Retina (tissue), 1 donor: ENCODE measurements at regions not wholly inside any gene's neighbourhood (a gene's known extent, or its start where the extent isn't known, plus 50 kb on each side); places are given as distances from the start of the nearest gene placed in this dataset.

Source experiments
- DNase-seq: peaks from one replicate; pipeline ENCODE4 v3.0.0-alpha.2; 2016

DNA sequence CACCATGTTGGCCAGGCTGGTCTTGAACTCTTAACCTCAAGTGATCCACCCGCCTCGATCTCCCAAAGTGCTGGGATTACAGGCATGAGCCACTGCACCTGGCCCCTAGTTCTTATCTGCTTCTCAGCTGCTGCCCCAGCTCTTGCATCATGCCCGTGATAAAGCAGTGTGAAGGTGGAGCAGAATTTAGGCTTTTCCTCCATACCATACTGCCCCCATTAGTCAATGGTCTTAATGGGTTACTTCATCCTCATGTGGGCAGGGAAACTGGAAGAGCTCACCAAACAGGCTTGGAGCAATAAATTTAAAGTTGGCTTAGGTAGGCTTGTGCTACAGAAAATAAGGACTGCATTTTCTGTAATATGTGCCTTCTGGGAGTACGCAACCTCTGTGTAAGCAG, 636.9 kb upstream of the BOD1L1 start:
- no peak for DNase-seq

DNA sequence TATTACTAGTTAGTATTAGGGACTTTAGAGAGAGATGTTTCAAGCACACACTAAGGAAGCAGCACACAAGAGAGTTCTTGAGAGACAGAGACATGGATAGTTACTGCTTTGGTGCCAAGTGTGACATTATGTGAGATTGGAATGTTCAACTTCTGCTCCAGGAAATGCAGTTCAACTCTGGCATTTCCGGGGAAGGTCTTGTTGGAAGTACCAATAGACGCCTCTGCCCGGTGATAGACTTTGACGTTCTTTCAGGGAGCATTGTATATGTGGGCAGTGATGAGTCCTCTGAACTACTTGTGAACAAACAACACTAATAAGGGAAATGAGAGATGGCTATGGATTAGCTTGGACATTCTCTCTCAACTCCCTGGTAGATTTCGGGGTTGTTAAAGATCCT, 638.1 kb upstream of the BOD1L1 start:
- DNase-seq: no peak

DNA sequence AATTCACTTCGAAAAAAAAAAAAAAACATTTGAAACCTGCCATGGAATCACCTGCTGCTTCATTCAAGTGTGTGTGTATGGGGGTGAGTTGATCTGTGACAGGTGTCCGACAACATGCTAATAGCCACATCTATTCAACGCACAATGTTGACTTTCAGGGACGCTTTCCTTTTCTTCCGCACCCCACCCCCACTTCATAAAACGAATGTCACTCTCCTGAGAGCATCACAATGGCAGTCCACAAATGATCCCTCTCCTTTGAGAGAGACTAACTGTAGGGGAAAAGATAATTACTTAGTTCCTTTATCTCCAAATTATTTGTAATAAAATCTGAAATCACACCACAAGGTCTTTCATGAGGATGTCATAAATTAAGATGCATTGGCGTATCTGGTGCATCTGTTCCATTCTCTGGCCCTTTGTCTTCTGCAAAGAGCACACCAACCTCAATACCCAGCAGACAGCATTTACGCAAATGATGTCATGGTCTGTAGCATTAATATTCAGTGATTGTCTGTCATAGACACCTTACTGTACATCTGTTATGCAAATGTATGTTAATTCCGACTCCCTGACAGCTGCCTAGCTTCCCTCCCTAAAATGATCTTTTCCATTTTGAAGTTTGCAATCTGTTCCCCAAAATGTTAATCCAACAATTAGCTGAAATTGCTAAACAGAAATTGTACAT, 640.0 kb upstream of the BOD1L1 start:
- no peak for DNase-seq

DNA sequence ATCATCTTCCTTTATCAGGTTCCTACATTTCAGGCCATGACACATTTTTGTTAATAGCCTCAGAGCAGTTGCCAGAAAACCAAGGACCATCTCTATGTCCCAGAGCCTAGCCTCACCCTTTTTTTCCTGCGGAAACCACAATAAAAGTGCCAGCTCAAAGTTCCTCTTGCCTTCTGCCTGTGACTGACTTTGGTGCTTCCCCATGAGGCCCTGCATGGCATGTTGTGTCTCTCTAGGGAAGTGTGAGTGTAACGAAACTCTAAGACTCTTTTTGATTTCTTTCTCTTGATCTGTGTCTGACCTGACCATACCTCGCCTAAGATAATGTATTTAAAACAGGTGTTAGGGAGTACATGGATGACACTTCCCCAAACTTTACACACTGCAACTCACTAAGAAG, 642.3 kb upstream of the BOD1L1 start:
- no peak for DNase-seq

DNA sequence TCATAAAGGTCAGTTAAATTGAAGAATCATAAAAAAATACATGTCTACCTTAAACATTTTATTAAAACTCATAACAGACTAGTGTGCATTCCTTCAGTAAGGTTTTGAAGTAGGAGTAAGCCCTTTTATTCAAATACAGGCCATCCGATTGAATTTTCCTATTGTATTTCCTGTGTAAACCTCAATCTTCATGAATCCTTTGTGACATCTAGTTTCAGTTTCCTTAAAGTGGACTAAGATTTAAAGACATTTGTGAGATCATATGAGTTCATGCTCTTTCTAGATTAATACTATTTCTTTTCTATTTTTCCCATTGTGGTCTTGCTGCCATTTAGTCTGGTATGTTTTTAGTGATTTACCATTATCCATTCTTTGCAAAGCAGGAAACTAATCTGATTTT, 644.7 kb upstream of the BOD1L1 start:
- DNase-seq: no peak

DNA sequence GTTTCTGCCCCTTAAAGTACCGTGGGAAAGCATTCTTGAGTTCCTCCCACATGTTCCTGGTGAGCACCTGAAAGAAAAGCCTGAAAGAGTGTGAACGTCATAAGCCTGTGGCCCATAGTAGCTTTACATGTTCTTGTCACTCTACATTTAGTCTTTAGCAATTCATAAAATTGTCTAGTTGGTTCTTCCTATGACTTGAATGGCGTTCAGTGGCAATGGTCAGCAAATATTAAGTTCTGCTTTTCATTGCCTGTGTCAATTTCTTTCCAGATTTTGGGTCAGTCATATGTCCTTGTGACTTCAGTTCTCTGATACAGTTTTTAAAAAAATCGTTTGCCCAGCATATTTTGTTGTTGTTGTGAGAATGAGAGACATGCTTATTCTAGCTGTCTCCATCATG, 650.0 kb upstream of the BOD1L1 start:
- DNase-seq: no peak

DNA sequence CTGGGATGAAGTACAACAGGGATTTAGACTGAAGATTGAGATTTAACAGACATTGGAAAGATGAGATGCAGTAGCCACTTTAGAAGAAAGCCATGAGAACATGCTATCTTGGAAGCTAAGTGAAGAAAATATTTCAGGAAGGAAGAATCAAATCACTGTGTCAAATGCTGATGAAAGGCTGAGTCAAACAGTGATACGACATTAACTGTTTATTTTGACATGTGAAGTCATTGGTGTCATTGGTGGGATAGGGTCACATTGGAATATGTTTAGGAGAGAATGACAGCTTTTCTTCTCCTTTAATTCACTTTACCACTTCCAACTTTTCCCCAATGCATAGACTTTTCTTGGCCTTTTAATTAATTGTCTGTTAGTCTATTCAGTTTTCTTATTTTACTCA, 653.0 kb upstream of the BOD1L1 start:
- no peak for DNase-seq

DNA sequence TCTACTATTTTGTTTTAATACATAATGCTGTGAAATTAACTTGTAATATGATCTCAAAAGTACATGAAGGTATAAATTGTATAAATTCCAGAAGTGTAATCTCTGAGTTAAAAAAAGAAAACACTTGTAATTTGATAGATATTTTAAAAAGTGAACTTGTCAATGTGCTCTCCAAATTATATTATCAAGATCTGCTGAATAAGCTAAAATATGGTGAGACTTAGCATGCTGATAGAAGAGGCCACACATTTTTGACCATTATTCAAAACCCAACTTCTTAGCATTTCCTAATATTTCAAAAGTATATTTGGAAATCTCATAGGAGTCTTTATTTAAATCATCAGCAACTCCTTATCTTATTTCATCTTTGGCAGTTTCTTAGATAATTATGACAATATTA, 657.1 kb upstream of the BOD1L1 start:
- no peak for DNase-seq

DNA sequence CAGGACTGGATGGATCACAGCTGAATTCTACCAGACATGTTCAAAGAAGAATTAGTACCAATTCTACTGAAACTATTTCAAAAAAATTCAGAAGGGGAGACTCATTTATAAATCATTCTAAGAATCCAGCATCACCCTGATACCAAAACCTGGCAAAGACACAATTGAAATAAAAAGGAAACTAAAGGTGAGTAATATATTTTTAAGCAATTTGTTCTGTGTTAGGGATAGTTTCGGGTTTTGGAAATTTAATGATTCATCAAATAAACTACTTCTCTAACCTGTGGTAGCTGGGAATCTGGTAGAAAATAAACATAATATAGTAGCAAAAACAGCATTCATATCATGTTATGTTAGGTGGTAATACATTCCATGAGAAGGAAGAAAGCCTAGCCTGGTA, 662.2 kb upstream of the BOD1L1 start:
- no peak for DNase-seq

DNA sequence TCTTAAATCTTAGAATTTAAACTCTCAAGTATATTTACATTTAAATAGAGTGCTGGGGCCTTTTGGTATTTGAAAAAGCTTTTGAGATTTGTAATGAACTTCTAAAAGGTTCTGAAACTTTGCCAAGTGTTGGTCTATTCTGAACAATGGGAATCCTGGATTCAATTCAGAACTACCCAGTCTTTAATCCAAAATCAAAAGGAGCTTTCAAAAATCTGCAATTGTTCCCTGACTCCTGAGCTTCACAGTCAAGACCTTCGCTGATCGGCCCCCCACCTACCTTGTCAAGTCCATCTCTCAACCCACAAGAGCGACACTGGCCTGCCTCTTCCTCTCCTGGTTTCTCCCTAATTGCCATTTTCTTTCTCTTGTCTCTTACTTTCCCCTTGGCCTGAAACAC, 666.1 kb upstream of the BOD1L1 start:
- DNase-seq: no peak

DNA sequence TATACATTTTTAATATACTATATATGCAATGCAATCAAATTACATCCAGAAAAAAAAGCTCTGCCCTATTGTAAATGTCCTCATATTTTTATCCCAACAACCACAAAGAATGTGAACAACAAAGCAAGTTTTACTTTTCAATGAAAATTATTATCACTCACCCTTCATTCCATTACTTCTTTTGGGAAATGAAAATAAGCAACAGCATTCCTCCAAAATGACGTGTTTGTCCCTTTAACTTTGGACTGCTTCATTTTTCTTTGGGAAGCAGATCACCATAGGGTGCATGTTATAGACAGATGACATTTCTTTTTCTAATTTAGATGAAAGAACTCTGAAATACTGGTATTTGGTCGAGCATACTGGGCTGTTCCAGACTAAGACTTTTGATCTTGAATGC, 667.1 kb upstream of the BOD1L1 start:
- DNase-seq: no peak

DNA sequence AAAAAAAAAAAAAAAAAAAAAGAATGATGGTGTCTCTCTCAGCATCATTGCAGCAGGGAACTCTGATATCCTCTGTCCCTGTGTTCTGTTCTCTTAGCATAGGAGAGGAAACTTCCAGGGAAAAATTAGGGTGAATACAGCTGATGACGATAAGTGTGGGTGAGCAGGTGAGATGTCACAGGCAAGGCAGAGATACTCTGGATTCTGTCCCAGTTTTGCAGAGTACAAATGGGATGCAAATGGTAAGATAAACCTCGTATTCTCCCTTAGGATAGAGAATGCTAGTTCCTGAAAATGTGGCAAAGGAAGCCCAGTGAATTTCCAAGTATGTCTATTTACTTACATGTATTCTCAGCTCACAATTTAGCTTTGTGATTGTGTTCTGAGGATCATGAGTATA, 671.6 kb upstream of the BOD1L1 start:
- no peak for DNase-seq

DNA sequence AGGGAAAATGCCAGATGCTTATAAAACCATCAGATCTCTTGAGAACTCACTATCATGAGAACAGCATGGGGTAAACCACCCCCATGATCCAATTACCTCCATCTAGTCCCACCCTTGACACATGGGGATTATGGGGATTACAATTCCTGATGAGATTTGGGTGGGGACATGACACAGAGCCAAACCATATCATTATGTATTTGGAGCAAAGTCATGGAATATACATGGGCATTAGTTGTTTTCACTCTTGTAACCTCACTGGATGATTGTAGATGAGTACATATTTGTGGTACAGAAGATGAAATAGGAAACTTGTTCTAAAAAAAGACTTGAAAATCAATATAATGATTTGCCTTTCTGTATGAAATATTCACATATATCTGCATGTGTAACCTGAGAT, 674.5 kb upstream of the BOD1L1 start:
- no peak for DNase-seq

DNA sequence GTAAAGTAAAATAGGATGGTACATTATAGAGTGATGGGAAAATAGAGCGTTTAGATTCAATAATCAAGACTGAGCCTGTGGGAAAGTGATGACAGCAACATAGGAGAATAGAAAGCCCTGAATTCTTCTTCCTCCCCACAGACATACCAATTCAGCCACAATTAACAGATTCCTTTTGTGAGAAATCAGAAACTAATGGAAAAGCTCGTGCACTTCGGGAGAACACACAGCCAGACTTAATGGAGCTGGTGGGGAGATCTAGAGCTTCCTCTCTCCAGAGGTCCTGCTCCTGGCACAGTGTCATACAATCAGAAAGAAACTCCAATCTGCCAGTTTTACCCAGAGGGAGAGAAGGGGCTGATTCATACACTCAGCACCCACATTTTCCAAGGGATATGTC, 676.3 kb upstream of the BOD1L1 start:
- no peak for DNase-seq

DNA sequence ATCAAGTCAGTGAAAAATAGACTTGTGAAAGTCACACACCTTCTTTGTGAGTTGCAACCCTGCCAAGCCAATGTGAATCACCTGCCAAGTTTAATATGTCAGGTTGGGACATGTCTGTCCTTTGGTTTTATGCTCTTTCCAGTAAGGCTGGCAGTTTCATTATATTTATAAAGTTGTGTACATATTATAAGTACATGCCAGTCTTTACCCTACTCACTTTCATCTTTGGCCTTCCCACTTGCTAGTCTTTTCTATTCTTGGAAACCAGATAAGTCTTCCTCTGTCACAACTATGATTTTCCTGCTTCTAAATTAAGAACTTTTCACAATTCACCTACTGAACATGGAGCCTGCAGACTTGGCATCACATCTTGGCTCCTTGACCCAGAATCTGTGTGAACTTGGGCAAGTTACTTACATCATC, 680.7 kb upstream of the BOD1L1 start:
- DNase-seq: no peak

DNA sequence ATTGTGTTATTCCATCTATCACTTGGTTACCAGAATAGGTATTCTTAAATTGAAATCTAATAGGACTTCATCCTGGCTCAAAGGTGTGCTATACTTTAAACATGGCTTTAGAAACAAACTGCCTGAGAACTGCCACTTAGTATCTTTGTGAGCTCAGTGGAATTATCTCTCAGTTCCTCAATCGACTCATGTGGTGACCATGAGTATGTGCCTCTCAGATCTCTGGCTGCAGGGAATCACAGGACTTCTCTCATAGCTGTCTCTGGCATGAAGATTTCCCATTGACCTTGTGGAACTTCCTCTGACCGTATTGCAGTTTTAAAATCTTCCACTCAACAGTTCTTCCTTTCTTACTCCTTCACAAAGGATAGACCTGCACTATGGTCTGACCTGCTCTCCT, 681.9 kb upstream of the BOD1L1 start:
- no peak for DNase-seq

DNA sequence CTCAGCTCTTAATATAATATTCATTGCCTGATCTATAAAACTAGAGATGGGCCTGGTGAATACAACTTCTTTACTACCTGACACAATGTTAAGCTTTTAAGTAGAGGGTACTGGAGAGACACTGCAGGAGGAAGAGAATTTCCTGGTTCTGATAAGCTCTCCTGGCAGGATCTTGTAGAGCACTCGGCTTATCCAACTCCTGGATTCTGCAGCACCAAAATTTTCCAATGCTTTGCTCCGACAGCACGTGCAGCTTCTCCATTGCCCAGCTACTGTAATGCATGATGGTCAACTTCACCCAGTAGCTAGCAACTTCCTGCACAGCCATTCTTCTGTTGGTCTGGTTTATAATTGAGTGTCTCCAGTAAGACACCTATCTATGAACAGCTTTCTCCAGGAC, 686.2 kb upstream of the BOD1L1 start:
- no peak for DNase-seq

DNA sequence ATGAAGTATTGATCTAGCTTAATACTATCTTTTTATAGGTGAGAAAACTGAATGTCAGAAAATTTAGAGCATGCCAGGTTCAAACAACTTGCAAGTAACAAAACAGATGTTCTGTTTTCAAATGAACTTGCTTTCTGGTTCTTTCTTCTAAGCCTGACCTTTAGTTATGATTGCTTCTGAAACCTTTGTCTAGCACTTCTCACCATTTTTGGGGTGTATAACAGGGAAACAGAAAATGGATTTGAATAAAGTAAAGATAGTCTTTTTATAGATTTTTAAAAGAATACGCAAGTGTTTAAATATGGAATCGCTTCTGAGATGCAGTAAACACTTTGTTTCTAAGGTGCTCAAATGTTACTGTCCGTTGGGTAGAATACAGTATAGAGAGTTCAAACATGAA, 687.2 kb upstream of the CPEB2 start:
- DNase-seq: no peak

DNA sequence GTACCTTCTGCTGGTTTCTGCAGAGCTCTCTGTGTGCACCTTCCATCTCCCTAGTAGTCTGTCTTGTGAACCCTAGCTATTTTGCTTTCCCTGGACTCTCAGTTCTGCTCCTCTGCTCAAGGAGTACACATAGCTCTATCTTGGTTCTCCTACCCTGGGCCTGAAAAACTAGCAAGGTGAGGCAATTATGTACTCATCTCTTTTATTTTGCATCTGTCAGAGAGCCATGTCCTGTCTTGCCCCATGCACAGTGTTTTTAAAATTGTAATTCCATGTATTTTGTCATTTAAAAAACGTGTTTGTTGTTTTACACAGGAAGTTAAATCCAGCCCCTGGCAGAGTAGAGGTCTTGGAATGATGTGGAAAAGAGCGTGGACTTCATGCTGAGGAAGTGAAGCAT, 684.9 kb upstream of the CPEB2 start:
- DNase-seq: no peak

DNA sequence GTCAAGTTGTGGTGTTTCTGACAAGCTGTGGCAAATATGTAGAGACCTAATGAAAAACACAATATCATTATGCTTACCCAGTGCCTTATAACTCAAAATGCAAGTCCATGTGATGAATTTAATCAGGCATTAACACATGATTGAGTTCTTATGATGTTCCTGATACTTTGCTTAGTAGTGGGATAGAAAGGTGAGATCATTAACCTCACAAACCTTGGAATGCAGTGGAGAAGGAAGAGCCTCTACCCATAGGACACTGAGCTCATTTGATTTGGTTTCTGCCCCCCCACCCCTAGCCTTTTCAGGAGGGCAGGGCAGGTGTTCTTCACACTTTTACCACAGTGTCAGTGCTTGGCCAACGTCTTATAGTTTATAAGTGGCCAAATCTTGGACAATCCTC, 683.6 kb upstream of the CPEB2 start:
- no peak for DNase-seq

DNA sequence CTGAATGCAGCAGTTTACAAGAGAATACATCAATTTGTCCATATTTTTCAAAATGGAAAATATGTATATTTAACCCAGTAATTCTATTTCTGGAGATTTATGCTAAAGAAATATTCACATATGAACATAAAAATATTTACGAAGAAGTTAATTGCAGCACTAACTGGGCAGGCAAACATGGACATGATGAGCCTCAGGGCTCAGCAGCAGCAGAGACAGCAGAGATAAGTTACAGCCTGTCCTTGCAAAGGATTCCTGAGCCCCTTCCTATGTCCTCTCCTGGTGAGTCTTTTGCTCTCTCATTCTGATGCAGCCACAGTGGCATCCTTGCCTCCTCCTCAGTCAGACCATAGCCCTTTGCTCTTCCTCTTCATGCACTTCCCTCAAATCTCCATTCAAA, 680.6 kb upstream of the CPEB2 start:
- DNase-seq: no peak

DNA sequence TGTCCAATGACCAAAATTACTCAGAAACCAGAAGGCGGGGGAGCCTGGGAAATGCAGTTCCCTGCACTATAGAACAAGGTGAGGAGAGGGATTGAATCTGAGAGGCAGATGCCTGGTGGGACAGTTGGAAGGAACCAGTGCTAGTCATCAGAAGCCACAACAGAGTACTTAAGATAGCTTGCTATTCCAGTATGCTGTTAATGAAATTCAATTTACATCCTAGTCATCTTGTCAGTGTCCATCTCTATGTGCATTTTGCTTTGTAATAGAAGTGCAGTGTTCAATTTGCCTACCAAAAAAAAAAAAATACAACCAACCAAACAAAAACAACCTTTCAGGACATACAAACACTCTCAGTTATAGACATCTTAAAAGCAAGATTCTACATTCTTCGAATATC, 679.1 kb upstream of the CPEB2 start:
- no peak for DNase-seq

DNA sequence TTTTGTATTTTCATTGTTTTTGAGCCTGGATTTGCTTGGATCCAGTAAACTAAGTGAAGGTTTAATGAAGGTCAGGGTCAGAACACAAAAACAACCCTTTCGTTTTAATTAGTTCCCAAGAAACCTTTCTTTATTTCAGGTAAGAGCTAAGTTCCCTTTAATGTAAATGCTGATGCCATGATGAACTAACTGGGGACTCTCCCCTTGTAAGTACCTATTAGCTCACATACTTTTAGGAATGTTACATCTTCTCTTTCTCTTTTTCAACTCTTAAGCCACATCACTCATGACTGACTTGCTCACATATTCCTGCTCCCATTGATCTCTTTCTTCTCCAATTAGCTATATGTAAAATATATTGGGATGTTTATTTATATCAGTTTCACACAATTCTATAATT, 673.1 kb upstream of the CPEB2 start:
- no peak for DNase-seq

DNA sequence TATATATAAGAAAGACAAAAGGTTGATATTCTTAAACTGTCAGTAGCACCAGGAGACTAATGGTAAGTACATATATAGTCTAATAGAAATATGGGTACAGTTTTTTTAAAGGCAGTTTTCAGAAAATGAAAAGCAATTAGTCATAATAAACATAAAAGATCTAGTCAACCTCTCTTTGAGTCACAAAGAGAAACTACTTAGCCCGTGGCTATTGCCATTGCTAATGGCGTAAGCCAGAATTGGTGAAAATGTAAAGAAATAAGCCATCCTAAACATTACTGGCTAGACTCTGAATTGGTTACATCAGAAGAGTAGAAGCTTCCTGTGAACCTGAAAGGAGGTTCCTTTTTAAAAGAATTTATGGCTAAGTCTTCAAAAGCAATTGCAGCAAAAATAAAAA, 668.7 kb upstream of the CPEB2 start:
- DNase-seq: no peak

DNA sequence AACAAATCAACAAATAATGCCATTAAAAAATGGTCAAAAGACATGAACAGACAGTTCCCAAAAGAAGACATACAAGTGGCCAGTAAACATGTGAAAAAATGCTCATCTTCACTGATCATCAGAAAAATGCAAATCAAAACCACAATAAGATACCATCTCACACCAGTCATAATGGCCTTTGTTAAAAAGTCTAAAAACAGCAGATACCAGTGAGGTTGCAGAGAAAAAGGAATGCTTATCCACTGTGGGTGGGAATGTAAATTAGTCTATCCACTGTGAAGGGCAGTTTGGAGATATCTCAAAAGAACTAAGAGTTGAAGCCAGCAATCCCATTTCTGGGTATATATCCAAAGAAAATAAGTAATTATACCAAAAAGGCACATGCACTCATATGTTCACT, 668.1 kb upstream of the CPEB2 start:
- DNase-seq: no peak

DNA sequence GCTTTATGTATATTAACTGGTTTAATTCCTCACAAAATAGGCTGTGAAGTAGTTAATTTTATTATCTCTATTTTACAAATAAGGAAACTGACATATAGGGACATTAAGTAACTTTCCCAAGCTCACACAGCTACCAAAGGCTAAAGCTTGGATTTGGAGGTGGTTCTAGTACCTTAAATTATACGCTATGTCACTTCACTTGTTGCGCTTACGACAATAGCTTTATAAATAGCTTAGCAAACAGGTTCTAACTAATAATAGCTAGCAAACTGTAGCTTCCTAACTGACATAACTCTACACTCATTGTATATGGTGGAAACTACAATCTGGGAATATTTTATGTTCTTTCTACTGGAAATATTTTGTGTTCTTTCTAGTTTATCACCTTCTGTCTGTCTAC, 666.4 kb upstream of the CPEB2 start:
- DNase-seq: no peak
